HCT116 (cell line): ENCODE measurements at regions not wholly inside any gene's neighbourhood (a gene's known extent, or its start where the extent isn't known, plus 50 kb on each side); places are given as distances from the start of the nearest gene placed in this dataset.

Source experiments
- CTCF ChIP-seq, 3 experiments: fragments of 200-600 bp in 1 of 3; sonication (generic) in 1 of 3; IDR thresholded peaks in 2 of 3; conservative IDR thresholded peaks in 1 of 3; 2 replicates each; pipeline ENCODE4 v1.5.1; 2012 to 2017; ENCODE audit warnings: low read depth in 2 of 3, low read length in 2 of 3, antibody characterized with exemption in 1 of 3, borderline replicate concordance in 1 of 3, control low read depth in 1 of 3, mild to moderate bottlenecking in 1 of 3, mixed read lengths in 1 of 3, mixed run types in 1 of 3, moderate library complexity in 1 of 3; ENCODE audit not compliant: insufficient read depth in 1 of 3
- EZH2 ChIP-seq: fragments of 200-600 bp; sonication (generic); IDR thresholded peaks from 2 replicates; pipeline ENCODE4 v1.6.1; 2017; ENCODE audit warnings: antibody characterized with exemption, mixed run types

GRCh38 chr6:81894788-81895271 lies 142.3 kb upstream of the TENT5A start:
- TF ChIP-seq EZH2 (no peak), CTCF (IDR thresholded peaks at IDR 0.05 in 2 of 3, conservative IDR thresholded peaks at IDR 0.05 in 1 of 3; ENCODE audit: borderline replicate concordance in 1 of 3, insufficient read depth in 1 of 3, low read depth in 2 of 3, low read length in 2 of 3) (no peak)
